HG03175 (cell line): ENCODE measurements at regions not wholly inside any gene's neighbourhood (a gene's known extent, or its start where the extent isn't known, plus 50 kb on each side); places are given as distances from the start of the nearest gene placed in this dataset.
"Not testable (repeated sequence)": the region's sequence is repeated elsewhere in the genome, so short reads cannot be mapped to it uniquely, and the experiment has no call there.

Experiments
- ATAC-seq: cut with Tn5 transposase; IDR thresholded peaks from one replicate; pipeline ENCODE4 v1.9.1; 2021; ENCODE audit warnings: mild to moderate bottlenecking, moderate library complexity; ENCODE audit not compliant: unreplicated experiment

- ATAC-seq, result no peak
Measured at GRCh38 chr18:34350778-34351177, 126.1 kb upstream of the NOL4 start.

- ATAC-seq, result no peak
Measured at GRCh38 chr18:34352385-34353163, 127.9 kb upstream of the NOL4 start.

- no peak for ATAC-seq
Measured at GRCh38 chr18:34354351-34354750, 129.6 kb upstream of the NOL4 start.

GRCh38 chr18:34357944-34358580 is 133.3 kb upstream of the NOL4 start:
- ATAC-seq, result no peak

GRCh38 chr18:34358923-34359322 is 134.2 kb upstream of the NOL4 start:
- ATAC-seq, result peak; percentile 84

- ATAC-seq, result no peak
Measured at GRCh38 chr18:34364699-34365098, 140.0 kb upstream of the NOL4 start.

GRCh38 chr18:34370704-34371395 is 146.1 kb upstream of the NOL4 start:
- ATAC-seq, result no peak

- ATAC-seq, result no peak
Measured at GRCh38 chr18:34380326-34380725, 155.6 kb upstream of the NOL4 start.

GRCh38 chr18:34385311-34385710 is 160.6 kb upstream of the NOL4 start:
- ATAC-seq, result no peak

- no peak for ATAC-seq
Measured at GRCh38 chr18:34386803-34387202, 162.1 kb upstream of the NOL4 start.

- no peak for ATAC-seq
Measured at GRCh38 chr18:34397286-34397896, 172.7 kb upstream of the NOL4 start.

- ATAC-seq, result no peak
Measured at GRCh38 chr18:34399892-34400291, 175.2 kb upstream of the NOL4 start.

- no peak for ATAC-seq
Measured at GRCh38 chr18:34400834-34401233, 176.1 kb upstream of the NOL4 start.

- ATAC-seq, result no peak
Measured at GRCh38 chr18:34401775-34402174, 177.1 kb upstream of the NOL4 start.

GRCh38 chr18:34407471-34407870 is 182.8 kb upstream of the NOL4 start:
- ATAC-seq, result not testable (repeated sequence)

GRCh38 chr18:34411952-34412351 is 187.2 kb upstream of the NOL4 start:
- ATAC-seq, result no peak

- no peak for ATAC-seq
Measured at GRCh38 chr18:34431042-34431441, 206.3 kb upstream of the NOL4 start.

GRCh38 chr18:34444622-34445021 is 219.9 kb upstream of the NOL4 start:
- ATAC-seq, result no peak

- no peak for ATAC-seq
Measured at GRCh38 chr18:34448662-34449061, 223.9 kb upstream of the NOL4 start.

- ATAC-seq, result no peak
Measured at GRCh38 chr18:34457761-34458160, 233.0 kb upstream of the NOL4 start.

- ATAC-seq, result no peak
Measured at GRCh38 chr18:34458410-34458977, 233.8 kb upstream of the NOL4 start.
